NCI-H2107 treated with DMSO at 0.1 percent for 48 hours (cell line): ENCODE measurements at regions not wholly inside any gene's neighbourhood (a gene's known extent, or its start where the extent isn't known, plus 50 kb on each side); places are given as distances from the start of the nearest gene placed in this dataset.
"Not testable (repeated sequence)": the region's sequence is repeated elsewhere in the genome, so short reads cannot be mapped to it uniquely, and the experiment has no call there.

Experiments used
- DNase-seq: peaks from one replicate; lab custom pipeline; 2025; ENCODE audit not compliant: unreplicated experiment; lab: John Stamatoyannopoulos, UW

- DNase-seq: no peak
These were observed 231.3 kb downstream of the ATPSCKMT start for GRCh38 chr5:10018201-10019069.

- DNase-seq: no peak
These were observed 231.9 kb downstream of the ATPSCKMT start for GRCh38 chr5:10017786-10018185.

- DNase-seq: not testable (repeated sequence)
These were observed 233.1 kb downstream of the ATPSCKMT start for GRCh38 chr5:10016559-10016958.

- not testable (repeated sequence) for DNase-seq
These were observed 234.0 kb downstream of the ATPSCKMT start for GRCh38 chr5:10015681-10016080.

GRCh38 chr5:10009802-10010201, 239.9 kb downstream of the ATPSCKMT start:
- DNase-seq: no peak

- no peak for DNase-seq
These were observed 262.6 kb downstream of the ATPSCKMT start for GRCh38 chr5:9987101-9987500.

- no peak for DNase-seq
These were observed 272.6 kb downstream of the ATPSCKMT start for GRCh38 chr5:9977070-9977469.

GRCh38 chr5:9976621-9977020, 273.1 kb downstream of the ATPSCKMT start:
- no peak for DNase-seq

GRCh38 chr5:9972059-9972458, 277.6 kb downstream of the ATPSCKMT start:
- no peak for DNase-seq

GRCh38 chr5:9971301-9971700, 278.4 kb downstream of the ATPSCKMT start:
- DNase-seq: no peak

- no peak for DNase-seq
These were observed 290.8 kb downstream of the ATPSCKMT start for GRCh38 chr5:9958914-9959313.

- no peak for DNase-seq
These were observed 292.5 kb downstream of the ATPSCKMT start for GRCh38 chr5:9957214-9957613.

- no peak for DNase-seq
These were observed 293.0 kb downstream of the ATPSCKMT start for GRCh38 chr5:9956725-9957124.

GRCh38 chr5:9955586-9955985, 294.1 kb downstream of the ATPSCKMT start:
- no peak for DNase-seq

- DNase-seq: no peak
These were observed 294.8 kb downstream of the ATPSCKMT start for GRCh38 chr5:9954869-9955268.

- DNase-seq: no peak
These were observed 296.0 kb downstream of the ATPSCKMT start for GRCh38 chr5:9953691-9954090.

- no peak for DNase-seq
These were observed 297.7 kb downstream of the ATPSCKMT start for GRCh38 chr5:9951865-9952516.

GRCh38 chr5:9947944-9948343, 301.7 kb downstream of the ATPSCKMT start:
- no peak for DNase-seq

- DNase-seq: no peak
These were observed 302.4 kb downstream of the ATPSCKMT start for GRCh38 chr5:9947225-9947714.

GRCh38 chr5:9932770-9933169, 302.6 kb upstream of the TAS2R1 start:
- no peak for DNase-seq

- DNase-seq: no peak
These were observed 300.0 kb upstream of the TAS2R1 start for GRCh38 chr5:9930156-9930555.

GRCh38 chr5:9928326-9928725, 298.2 kb upstream of the TAS2R1 start:
- DNase-seq: no peak
